B cell (primary cell): ENCODE measurements at regions not wholly inside any gene's neighbourhood (a gene's known extent, or its start where the extent isn't known, plus 50 kb on each side); places are given as distances from the start of the nearest gene placed in this dataset.

Experiments used
- ATAC-seq: fragments of 200-7000 bp; cut with Tn5 transposase; one replicate; pipeline ENCODE4 v1.10.0; 2021; ENCODE audit warnings: low read depth, mild to moderate bottlenecking, moderate number of reproducible peaks, moderate library complexity
- CTCF ChIA-PET: fragments of 350-600 bp; sonication (Branson Sonifier 250); formaldehyde crosslinking; loops from one replicate; lab custom pipeline; 2021; ENCODE audit warnings: antibody characterized with exemption, inconsistent platforms; lab: Charles Lee
- POLR2A ChIA-PET: fragments of 350-600 bp; sonication (Branson Sonifier 250); formaldehyde crosslinking; loops from one replicate; lab custom pipeline; 2021; ENCODE audit warnings: antibody characterized with exemption; lab: Charles Lee
- DNase-seq: peaks from one replicate; pipeline ENCODE4 v3.0.0; 2013
- H2AFZ ChIP-seq: 2 replicates; pipeline ENCODE4 v1.6.1; 2012; ENCODE audit warnings: mild to moderate bottlenecking, low read depth, low read length; ENCODE audit not compliant: insufficient read depth, poor library complexity, severe bottlenecking
- H3K27ac ChIP-seq, 2 donors: 1 replicate in 1 of 2; 2 replicates in 1 of 2; pipeline ENCODE4 v1.5.1; 2012 to 2013; ENCODE audit warnings: low read length in 2 of 2, mild to moderate bottlenecking in 2 of 2, moderate library complexity in 1 of 2
- H3K27me3 ChIP-seq, 4 experiments: fragments of 200-600 bp in 1 of 4; sonication (generic) in 1 of 4; replicated peaks in 1 of 4; 1 replicate in 2 of 4; 2 replicates in 2 of 4; pipeline versions ENCODE4 v1.6.1 to v1.7.0; 2013 to 2016; ENCODE audit warnings: low read length in 3 of 4, mild to moderate bottlenecking in 2 of 4, mixed read lengths in 1 of 4, moderate library complexity in 1 of 4; ENCODE audit not compliant: insufficient read depth in 4 of 4, control insufficient read depth in 3 of 4; ENCODE audit errors: control extremely low read depth in 1 of 4
- H3K36me3 ChIP-seq, 2 experiments: replicated peaks in 1 of 2; 1 replicate in 1 of 2; 2 replicates in 1 of 2; pipeline versions ENCODE4 v1.6.1 to v1.7.1; 2013; ENCODE audit warnings: low read length in 1 of 2; ENCODE audit not compliant: insufficient read depth in 2 of 2, control insufficient read depth in 1 of 2; ENCODE audit errors: control extremely low read depth in 1 of 2, extremely low read depth in 1 of 2
- H3K4me1 ChIP-seq, 2 donors: fragments of 200-600 bp in 1 of 2; sonication (generic) in 1 of 2; 1 replicate in 1 of 2; 2 replicates in 1 of 2; pipeline versions ENCODE4 v1.5.1 to v1.6.1; 2013 to 2017; ENCODE audit warnings: low read length in 2 of 2; ENCODE audit not compliant: control insufficient read depth in 2 of 2, insufficient read depth in 2 of 2
- H3K4me2 ChIP-seq: replicated peaks from 2 replicates; pipeline ENCODE3; 2012; ENCODE audit warnings: mild to moderate bottlenecking, low read depth, low read length; ENCODE audit not compliant: poor library complexity, severe bottlenecking
- H3K4me3 ChIP-seq, 5 experiments: fragments of 200-600 bp in 1 of 5; sonication (generic) in 1 of 5; 1 replicate in 3 of 5; 2 replicates in 2 of 5; pipeline versions ENCODE4 v1.5.1 to v1.7.0; 2011 to 2016; ENCODE audit warnings: low read length in 4 of 5, mild to moderate bottlenecking in 4 of 5, low read depth in 2 of 5, control low read depth in 1 of 5, moderate library complexity in 1 of 5; ENCODE audit not compliant: insufficient read depth in 1 of 5; ENCODE audit errors: control extremely low read depth in 1 of 5, extremely low read depth in 1 of 5
- H3K79me2 ChIP-seq: fragments of 200-600 bp; sonication (generic); one replicate; pipeline ENCODE4 v1.6.0; 2016; ENCODE audit warnings: low read length; ENCODE audit not compliant: control insufficient read depth, insufficient read depth
- H3K9ac ChIP-seq: fragments of 200-600 bp; sonication (generic); 2 replicates; pipeline ENCODE4 v1.6.1; 2017; ENCODE audit warnings: mild to moderate bottlenecking, low read length, moderate library complexity
- H3K9me3 ChIP-seq, 3 donors: one replicate each; pipeline versions ENCODE4 v1.6.1 to v1.7.1; 2013; ENCODE audit warnings: low read length in 2 of 3; ENCODE audit not compliant: control insufficient read depth in 2 of 3, insufficient read depth in 1 of 3; ENCODE audit errors: control extremely low read depth in 1 of 3
- H4K20me1 ChIP-seq: 2 replicates; pipeline ENCODE4 v1.6.0; 2012; ENCODE audit warnings: mild to moderate bottlenecking, low read length; ENCODE audit not compliant: insufficient read depth, control insufficient read depth, poor library complexity, severe bottlenecking
- H3K27ac Mint-ChIP-seq: one replicate; pipeline ENCODE4 v1.8.0; 2021; ENCODE audit warnings: mixed read lengths
- H3K27me3 Mint-ChIP-seq: one replicate; pipeline ENCODE4 v1.8.0; 2021; ENCODE audit warnings: mixed read lengths
- H3K4me1 Mint-ChIP-seq: one replicate; pipeline ENCODE4 v1.8.0; 2021; ENCODE audit warnings: mixed read lengths
- H3K4me3 Mint-ChIP-seq: one replicate; pipeline ENCODE4 v1.8.0; 2021; ENCODE audit warnings: mixed read lengths
- H3K9me3 Mint-ChIP-seq: one replicate; pipeline ENCODE4 v1.8.0; 2022; ENCODE audit warnings: mixed read lengths; ENCODE audit not compliant: insufficient read depth
- CTCF ChIP-seq: fragments of 200-600 bp; IDR thresholded peaks from one replicate; pipeline ENCODE4 v1.8.0; 2022; ENCODE audit warnings: antibody characterized with exemption, mild to moderate bottlenecking
- EZH2 ChIP-seq: IDR thresholded peaks from 2 replicates; pipeline ENCODE4 v1.6.1; 2012; ENCODE audit warnings: borderline replicate concordance, low read depth, mild to moderate bottlenecking, moderate library complexity, low read length; ENCODE audit not compliant: insufficient read depth, poor library complexity, severe bottlenecking
- WGBS: methylation state at CpG from one replicate; pipeline ENCODE4 v1.1.5; 2013; ENCODE audit warnings: missing lambda C conversion rate; ENCODE audit not compliant: insufficient coverage; 5-methylcytosine and 5-hydroxymethylcytosine counted together
- intact Hi-C: fragments of 100-400 bp; cut with micrococcal nuclease; formaldehyde crosslinking; loops from one replicate; pipeline ENCODE4 v1.10.0; 2022

DNA sequence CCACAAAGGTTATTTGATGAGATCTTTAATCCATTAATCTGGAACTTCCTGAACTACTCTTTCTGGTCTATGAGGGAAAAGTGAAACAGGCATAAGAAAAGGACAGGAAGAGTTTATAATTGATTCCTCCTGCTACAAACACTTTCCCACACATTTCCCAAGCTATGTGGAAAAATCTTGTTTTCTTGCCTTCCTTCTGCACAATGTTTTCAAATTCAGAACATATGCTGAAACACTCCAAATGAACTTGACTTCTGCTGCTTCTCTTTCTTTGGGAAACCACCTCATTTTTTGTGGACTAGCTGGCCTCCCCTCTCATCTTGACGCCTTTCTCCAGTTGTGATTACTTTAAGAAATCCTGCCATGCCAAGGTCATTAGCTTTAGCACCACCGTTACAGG, 100.7 kb upstream of the PTPRG start:
- ChIA-PET POLR2A (no interaction called here), CTCF (no interaction called here)
- H3K4me1 ChIP-seq: no peaks in the 10 kb centered on the region
- DNase-seq (no peak), ATAC-seq (no peak)
- no peaks in the 10 kb centered on the region for H3K27me3 Mint-ChIP-seq
- no peak overlapping the region for H2AFZ ChIP-seq
- H3K27me3 ChIP-seq: no peaks in the 10 kb centered on the region
- no peaks in the 10 kb centered on the region for H3K79me2 ChIP-seq
- H3K9ac ChIP-seq: no peak overlapping the region
- peaks cover 0 to 3% (median 0%) of the 10 kb centered on the region in 3 donors for H3K9me3 ChIP-seq
- H3K4me3 Mint-ChIP-seq: no peak overlapping the region
- H3K4me1 Mint-ChIP-seq: no peaks in the 10 kb centered on the region
- H4K20me1 ChIP-seq: no peaks in the 10 kb centered on the region
- WGBS: 100% methylated on average over 2 of the region's 2 CpGs
- no peak overlapping the region for H3K4me3 ChIP-seq
- H3K27ac Mint-ChIP-seq: no peak overlapping the region
- intact Hi-C loops: no loop called here
- peaks cover 2% of the 10 kb centered on the region for H3K9me3 Mint-ChIP-seq
- no peak for TF ChIP-seq EZH2
- no peak for TF ChIP-seq CTCF
- H3K27ac ChIP-seq: no peak overlapping the region
- no peaks in the 10 kb centered on the region for H3K36me3 ChIP-seq
- no peak overlapping the region for H3K4me2 ChIP-seq

GRCh38 chr3:61463191-61463590, 98.2 kb upstream of the PTPRG start:
- Histone ChIP-seq H3K27me3 (no peaks in the 10 kb centered on the region), H3K4me1 (no peaks in the 10 kb centered on the region), H3K4me3 (no peak overlapping the region), H3K9ac (no peak overlapping the region), H3K4me2 (no peak overlapping the region), H3K36me3 (no peaks in the 10 kb centered on the region), H2AFZ (no peak overlapping the region), H3K79me2 (no peaks in the 10 kb centered on the region), H4K20me1 (no peaks in the 10 kb centered on the region), H3K9me3 (peaks cover 0 to 3% (median 0%) of the 10 kb centered on the region in 3 donors), H3K27ac (no peak overlapping the region)
- Mint-ChIP-seq H3K4me3 (no peak overlapping the region), H3K27me3 (no peaks in the 10 kb centered on the region), H3K27ac (no peak overlapping the region), H3K9me3 (peaks cover 2% of the 10 kb centered on the region), H3K4me1 (no peaks in the 10 kb centered on the region)
- WGBS: no CpG with 5 or more reads among the region's 1 CpG
- DNase-seq: no peak
- no peak for TF ChIP-seq CTCF
- no peak for TF ChIP-seq EZH2
- CTCF ChIA-PET: no interaction called here
- POLR2A ChIA-PET: no interaction called here
- intact Hi-C loops: no loop called here
- no peak for ATAC-seq
